HG03139 (cell line): ENCODE measurements at regions not wholly inside any gene's neighbourhood (a gene's known extent, or its start where the extent isn't known, plus 50 kb on each side); places are given as distances from the start of the nearest gene placed in this dataset.

Experiments
- ATAC-seq: cut with Tn5 transposase; IDR thresholded peaks from one replicate; pipeline ENCODE4 v1.9.1; 2021; ENCODE audit not compliant: unreplicated experiment

DNA sequence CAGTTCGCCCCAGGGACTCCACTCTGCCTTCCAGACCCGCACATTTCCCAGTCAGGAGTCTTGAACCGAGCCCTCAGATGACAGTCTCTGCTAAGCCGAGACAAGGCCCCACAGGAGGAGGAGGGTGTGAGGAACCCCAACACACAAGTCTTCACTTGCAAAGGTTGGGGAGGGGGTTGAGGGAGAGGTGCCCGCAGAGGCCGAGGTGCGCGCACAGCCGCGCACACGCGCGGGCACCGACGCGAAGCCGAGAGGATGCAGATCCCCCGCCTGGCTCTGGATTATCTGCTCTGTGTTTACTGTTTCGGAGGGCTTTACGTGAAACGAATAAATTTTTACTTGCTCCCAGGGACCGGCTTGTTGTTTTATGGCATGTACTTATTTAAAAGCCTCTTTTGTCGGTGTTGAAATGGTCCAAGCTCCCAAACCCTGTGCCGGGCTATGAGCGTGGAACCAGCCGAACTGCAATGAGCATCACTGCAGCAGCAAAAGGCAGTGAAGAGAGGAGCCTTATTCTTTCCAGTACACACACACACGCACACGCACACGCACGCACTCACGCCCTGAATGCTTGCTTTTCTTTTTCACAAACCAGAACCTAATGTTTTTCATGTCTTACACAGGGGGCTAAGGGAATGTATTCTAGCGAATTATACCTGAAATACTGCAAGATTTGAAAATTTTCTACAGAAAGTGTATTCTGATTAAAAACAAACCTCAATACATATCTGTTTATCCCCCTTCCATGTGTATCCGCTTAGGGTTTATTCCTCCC lies 297.7 kb downstream of the PARP8 start:
- no peak for ATAC-seq

DNA sequence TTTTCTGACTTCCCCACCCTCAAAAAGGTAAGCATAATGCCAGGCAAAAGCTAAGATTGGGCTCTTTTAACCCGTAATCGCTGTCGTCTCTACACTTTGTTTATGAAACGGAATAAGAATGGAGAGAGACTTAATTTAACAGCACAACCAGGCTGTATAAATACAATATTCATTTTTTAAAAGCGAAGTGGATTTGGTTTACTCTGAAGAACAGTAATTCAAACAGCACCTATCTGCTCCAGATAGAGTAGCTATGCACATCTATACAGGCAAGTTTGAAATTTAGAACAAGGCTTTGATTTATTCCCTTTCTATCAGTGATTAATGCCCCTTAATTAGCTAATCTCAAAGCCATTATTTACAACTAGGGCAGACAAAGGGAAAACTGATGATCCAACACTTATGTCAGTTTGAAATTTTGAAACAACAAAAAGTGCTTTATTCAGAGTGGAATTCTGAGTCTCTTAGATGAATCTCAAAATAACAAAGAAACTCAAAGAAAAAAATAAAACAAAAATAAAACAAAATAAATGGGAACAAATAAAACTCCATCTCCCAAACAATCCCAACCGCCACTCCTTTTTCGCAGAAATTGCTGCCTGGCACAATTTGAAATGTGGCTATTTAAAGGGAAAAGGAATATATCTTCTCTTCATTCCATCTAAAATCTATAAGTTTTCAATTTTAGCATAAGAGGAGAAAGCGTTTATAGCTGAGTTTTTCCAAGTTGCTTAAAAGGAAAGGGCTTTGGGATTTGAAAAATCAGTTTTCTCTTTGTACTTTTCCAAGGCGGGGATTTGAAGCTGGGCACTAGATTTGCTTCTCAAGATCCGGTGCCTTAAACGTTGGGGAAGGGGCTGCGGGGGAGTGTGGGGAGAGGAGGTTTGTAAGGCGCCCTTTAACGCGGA lies 298.6 kb downstream of the PARP8 start:
- no peak for ATAC-seq

DNA sequence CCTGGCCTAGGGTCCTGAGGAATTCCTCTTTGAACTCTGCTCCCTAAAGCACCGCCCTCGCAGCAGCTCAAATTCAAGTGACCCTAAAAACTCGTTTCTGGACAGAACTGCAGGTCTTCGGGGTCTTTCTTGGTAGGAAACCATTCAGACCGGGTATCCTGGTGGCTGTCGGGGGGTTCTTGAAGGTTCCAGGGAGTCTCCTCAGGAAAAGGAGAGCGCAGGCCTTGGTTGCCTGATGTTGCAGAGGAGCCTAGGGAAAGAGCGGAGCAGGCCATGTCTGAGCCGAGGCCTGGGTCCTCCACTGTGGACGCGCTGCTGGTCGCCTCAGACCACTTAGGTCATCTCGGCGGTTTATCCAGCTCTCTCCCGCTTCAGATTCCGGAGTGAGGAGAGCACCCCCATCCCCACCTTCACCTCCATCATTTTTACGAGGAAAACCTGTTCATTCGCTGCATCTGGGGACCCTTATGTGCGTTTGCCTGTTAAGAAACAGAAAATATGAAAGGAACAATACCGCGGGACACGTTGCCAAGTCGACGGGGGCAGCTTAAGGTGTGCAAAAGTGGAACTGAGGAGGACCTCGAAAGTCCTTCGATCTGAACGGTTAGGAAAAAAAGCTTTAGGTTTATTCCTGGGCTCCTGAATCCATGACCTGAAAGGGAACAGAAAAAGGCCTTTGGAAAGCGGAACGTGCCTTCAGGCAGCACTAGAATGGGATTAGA lies 299.4 kb downstream of the PARP8 start:
- ATAC-seq, result no peak

DNA sequence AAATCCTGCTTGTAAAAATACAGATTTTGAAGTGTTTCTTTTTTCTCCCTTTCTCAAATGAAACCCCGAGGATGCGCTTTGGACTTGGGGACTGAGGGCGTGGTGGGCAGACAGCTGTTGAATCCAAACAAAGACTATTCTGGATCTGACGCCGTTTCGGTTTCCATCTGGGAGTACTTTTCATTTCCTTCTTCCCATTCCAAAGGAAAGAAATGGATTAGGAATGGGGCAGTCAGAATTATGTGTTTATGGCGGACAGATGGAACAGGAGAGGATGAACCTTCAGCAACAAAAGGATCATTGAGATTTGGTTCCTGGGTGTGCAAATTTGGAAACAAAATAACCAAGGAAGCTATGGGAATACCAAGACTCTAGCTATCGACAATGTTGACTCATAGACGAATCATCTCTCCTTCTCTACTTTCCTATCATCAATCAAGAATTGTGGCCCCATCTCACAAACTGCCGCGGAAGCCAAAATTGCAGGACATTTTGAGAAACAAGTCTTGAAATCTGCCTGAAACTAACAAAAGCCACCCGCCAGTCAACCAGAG lies 300.6 kb downstream of the PARP8 start:
- no peak for ATAC-seq

DNA sequence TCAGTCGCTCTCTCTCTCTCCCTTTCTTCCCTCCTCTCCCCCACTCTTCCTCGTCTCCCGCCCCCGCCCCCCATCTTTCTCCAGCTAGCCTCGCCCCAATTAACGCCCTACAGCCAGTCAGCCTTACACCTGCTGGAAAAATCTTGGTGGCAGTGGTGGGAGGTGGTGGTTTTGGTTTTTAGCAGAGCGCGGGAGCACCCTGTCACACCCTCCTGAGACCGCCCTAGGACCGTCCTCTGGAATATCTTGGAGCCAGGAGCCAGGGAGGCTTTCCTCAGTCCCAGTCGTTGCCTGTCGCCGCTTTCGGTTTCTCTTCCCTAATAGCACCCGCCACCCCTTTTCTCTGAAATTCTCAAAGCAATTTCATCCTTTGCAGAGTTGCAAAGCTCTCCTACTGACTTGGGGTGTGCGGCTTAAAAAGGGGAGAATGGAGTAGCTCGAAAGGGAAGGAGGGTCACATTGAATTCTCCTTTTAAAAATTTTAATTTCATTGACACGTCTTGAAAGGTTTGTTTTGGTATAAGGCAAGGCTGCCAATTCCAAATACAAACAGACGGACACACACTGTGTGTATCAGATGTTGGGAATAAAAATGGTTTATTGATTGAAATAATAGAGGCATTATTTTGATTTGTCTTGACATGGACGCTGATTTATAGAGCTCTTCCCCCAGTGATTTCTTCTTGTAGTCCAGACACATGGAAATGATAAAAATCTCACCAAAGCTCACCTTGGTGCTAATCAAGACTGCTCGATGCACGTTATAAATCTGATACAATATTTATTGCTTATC lies 301.3 kb downstream of the PARP8 start:
- no peak for ATAC-seq

DNA sequence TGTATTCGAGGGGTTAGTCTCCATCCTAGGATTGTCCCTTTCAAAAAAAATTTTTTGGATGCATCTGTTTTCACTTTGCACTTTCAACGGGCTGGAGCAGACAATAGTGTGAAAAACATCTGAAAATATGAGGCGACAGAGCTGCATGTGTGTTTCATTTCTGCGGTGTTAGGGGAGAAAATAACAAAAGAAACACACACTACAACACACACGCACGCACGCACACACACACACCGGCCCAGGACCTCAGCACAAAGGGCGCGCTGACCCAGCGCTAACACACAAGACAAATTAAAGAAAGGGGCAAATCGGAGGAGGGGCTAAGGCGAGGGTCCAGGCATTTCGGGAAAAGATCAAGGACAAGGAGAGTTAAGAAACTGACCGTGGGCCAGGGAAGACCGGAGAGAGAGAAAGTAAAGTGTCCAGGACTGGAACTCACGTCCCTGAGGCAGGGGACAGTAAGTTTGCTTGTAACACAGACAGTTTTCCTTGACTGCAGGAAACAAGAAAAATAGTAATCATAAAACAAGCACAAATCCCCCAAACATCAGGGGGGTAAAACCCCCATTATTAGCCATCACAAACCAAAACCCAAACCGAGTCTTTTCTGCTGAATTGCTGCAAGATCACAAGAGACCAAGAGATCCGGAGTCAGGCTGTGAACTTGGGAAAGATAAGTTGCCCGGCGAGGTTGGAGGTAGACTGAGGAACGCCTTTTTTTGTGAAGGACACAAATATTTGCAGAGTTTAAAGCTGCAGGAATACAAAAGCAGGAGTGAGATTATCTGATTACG lies 302.1 kb downstream of the PARP8 start:
- ATAC-seq, result no peak

DNA sequence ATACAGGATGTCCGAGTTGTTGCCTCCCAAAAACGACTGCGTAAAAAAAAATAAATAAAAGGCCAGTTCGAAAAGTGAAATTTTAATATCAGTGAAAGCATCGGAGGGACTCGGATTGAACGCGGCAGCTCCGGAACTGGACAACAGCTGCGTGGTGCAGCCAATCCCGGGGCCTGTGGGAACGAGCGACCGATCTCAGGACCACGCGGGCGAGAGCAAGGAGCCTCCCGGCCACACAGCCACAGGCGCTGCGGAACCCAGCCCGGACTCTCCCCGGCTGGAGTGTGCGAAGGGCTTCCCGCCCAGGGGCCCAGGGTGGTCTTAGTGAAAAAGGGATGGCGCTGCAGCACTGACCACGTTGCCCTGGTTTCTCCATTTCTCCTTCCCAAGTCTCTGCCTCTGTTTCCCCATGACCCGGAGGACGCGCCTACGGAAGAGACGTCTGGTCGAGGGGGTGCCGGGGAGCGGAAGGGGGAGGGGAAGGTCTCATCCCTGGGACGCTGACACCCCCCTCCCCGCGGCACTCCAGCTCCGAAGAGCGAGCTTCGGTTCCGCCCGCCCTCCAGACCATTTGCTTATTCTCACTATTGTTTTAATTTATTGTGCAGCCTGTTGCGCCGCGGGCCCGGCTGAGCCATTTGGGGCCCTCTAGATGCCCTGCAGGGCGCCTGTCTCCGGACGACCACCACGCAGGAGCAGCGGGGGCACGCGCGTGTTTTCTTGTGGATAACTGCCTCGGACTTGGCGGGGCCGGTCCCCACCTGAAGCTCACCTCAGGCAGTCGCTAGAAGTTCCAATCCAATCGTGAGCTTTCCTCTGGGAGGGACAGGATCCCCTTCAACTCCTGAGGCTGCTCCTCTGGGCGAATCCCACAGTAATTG lies 303.0 kb downstream of the PARP8 start:
- no peak for ATAC-seq

DNA sequence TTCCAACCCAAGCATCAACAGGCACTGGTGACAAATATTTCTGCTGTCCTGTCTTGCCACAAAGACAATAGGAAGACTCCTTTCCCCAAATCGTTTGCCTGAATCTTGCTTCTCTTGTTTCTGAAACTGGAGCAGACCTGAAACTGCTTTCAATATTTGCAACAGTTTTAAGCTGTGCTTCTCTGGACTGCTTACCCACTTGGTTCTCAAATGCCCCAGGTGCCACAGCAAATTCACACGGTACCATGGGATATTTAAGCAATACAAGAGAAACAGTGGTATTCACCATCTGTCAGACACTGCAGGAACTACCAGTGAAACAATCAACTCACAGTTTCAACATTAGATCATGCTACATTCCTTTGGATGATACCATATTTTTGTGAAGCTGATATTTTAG lies 309.4 kb downstream of the PARP8 start:
- ATAC-seq, result no peak

DNA sequence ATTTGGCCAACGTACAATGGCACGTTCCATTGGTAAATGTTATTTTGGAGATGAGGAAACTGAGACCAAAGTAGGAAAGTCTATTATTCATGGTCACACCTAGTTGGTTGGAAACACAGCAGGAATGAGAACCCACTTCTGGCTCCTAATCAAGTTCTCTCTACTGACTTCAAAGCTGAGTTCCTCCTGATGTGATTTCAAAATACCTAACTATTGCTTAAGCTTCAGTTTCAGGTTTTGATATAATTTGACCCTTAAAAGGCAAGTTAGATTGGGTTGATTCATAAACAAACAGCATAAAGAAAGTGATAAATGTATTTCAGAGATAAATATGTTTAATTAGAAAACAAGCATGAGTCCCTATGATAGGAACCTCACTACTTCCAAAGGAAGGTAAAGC lies 312.5 kb downstream of the PARP8 start:
- ATAC-seq, result no peak

DNA sequence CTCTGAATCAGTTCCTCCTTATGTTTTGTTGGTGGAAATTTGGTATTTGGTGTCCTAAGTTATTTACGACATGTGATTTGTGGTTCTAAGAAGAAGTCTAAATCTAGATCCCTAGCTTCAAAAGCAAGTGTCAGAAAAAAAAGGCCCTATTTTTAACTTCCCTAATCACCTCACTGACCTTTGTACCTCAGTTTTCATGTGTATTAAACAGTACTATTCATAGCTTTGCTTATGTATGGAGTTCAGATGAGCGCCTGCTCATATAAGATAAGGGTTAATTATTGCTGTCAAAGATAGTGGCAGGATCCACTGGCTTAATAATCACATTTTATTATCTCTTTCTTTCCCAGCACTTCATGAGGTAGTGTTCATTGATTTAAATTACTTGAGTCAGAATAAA lies 318.2 kb downstream of the PARP8 start:
- ATAC-seq, result no peak

DNA sequence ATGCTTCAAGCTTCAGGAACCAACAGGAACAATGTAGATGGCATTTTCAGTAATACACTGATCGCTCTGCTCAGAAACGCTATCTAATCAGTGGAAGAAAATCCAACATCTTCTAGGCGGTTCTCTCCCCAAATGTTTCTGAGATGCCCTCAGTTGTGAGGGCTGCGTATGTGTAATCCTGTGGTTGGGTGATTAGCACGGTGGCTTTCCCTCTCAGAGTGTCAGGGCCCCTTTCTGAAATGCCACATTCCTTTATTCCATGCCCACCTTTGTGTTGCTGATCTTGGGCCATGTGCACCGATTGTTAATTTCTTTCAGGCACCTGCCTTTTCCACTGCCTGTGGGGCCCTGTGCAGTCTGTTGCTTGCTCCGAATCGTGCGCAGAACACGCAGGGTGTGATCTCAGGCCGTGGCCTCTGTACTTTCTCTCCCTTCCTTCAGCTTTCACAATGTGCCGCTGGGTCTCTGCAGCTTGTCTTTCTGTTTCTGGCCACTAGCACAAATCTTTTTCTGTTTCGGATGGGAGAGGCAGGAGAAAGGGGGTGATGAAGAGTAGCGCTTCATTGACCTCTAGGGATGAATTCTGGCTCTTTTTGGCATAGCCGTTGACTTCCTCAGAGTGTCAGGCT lies 324.0 kb downstream of the PARP8 start:
- no peak for ATAC-seq

DNA sequence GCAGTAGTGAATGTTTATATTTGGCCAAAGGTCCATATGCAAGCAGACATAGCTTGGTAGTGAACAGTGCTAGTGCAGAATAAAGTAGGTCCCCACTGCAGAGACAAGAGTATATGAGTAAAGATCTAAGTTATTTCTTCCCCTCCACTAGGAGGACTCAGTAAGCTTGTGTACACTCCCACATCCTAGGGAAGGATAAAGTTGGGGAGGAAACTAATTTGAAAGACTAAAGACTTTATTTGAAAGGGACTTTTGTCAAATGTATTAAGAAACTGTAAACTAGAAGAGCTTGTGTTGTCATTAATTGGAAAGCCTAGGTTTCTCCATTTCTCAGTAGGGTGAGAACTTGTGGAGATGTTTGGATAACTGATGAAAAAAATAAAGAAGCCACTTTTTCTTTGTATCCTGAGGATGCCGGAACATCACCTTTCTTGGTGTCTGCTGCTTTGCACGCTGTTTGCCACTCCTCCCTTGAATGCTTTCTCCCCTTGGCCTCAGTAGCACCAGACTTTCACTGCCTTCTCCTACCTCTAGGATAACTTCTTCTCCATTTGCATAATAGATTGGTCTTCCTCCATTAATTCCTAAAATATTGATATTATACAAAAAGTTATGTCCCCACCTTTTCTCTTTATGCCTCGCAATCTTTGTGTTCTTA lies 329.0 kb downstream of the PARP8 start:
- no peak for ATAC-seq

DNA sequence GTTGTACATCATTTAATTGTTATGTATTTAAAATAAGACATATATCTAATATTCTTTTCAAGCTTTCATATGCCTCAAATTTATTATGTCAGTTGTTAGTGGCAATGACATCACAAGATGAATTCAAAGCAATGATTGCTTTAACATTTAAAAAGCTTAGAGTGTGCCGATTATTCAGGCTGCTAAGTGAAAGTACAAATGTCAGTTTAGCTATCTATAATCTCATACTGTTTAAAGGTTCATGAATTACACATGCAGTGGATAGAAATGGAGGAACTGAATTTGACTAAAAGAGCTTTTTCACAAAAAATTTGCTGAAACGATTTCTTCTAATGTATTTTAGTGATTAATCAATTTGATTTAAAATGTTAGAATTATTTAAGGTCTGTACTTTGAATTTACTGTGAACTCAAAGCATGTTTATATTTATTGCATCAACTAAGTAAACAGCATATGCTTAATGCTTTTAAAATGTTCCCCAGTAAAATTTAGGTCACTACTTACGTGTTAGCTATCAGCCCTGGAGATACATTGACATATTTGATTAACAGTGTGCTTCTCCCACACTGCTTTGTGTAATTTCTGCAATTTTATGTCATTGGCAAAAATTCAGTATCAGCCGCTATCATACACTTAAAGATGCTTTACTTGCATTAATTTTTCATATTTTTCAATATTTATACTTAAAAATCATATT lies 334.9 kb downstream of the PARP8 start:
- ATAC-seq, result no peak

DNA sequence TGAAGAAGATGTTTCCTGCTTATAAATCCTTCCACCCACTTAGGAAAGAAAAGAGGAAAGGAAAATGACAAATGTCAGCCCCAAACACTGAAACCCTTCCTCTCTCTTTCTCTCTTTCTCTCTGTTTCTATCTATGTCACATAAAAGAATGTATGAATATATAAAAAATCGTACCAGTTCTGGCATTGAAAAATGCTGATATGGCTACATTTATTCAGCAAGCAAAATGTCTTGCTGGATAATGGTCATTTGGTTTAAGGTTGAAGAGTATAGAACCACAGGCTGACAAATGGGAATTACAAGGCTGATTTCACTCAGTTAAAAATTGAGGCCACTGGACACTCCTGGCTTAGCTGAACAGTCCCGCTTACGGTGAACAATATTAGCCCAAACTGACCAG lies 335.9 kb downstream of the PARP8 start:
- ATAC-seq, result no peak

DNA sequence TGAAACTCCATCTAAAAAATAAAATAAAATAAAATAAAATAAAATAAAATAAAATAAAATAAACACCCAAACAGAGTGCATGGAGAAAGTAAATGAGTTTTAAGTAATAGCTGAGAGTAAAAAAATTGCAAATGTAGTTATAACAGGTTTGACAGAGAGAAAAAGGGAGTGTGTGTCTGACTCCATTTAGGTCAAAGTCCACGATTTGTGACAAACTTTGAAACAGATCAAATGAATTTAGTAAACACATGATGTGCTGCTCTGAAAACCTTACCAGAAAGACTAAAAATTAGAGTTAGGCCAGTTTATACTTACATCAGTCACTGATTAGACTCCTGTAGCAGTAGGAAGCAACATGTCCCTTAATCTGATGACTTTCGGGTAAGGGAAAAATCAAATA lies 346.6 kb downstream of the PARP8 start:
- no peak for ATAC-seq

DNA sequence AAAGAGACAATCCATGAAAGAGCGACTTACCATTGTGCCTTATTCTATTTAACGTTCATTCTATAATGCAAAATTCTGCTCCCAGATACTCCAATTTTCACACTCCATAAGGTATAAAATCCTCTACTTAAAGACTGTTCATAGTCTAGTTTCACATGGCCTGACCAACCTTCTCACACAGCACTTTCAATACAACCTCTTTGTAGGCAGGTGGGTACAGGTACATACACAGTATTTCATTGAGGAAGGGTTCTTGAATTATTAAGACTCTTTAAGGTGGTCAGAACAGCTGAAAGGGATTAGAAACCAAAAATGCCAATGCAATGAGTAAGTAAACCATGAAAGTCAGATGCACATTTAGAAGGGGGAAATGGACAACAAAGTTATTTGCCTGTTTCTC lies 352.0 kb downstream of the PARP8 start:
- ATAC-seq, result no peak

DNA sequence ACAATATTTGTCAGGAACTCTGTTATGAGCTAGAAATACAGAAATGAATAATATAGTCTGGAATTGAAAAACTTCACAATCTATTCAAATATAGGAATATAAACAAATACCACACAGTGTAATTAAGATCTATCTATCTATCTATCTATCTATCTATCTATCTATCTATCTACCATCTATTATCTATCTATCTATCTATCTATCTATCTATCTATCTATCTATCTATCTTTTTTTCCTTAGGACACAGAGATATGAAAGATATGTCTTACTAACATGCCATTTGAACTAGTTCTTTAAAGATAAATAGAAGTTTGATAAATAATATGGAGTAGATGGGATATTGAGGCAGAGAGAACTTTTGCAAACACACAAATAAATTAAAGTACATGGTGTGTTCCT lies 357.8 kb downstream of the PARP8 start:
- no peak for ATAC-seq
